ENCODE measurements at regions not wholly inside any gene's neighbourhood (a gene's known extent, or its start where the extent isn't known, plus 50 kb on each side); places are given as distances from the start of the nearest gene placed in this dataset.

DNA sequence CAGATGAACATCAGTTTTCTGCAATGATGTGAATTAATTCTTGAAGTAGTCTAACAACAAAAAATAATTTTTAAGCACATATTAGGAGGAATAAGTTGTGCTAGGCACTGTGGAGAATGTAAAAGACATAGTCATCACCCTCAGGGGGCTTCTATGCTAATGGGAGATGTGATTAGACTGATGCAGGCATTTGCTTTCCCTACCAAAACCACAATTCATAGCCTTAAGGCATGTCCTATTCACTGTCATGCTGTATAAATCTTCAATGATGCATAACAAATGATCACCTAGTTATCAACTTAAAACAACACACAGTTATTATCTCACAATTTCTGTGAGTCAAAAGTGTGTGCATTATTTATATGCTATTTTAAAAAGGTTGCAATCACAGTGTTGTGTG lies 422.6 kb downstream of the MAN2A1 start:
- no peaks in the 10 kb centered on the region for H3K9me3 Mint-ChIP-seq

GRCh38 chr5:110115503-110115902 lies 425.8 kb downstream of the MAN2A1 start:
- Histone ChIP-seq H3K4me2 (no peak overlapping the region), H4K20me1 (replicated peaks; ENCODE audit: insufficient read depth) (no peaks in the 10 kb centered on the region), H3K4me3 (no peak overlapping the region), H3K4me1 (ENCODE audit: insufficient read depth) (no peaks in the 10 kb centered on the region), H3K79me2 (replicated peaks; ENCODE audit: insufficient read depth) (no peaks in the 10 kb centered on the region), H2AFZ (no peak overlapping the region), H3K27me3 (ENCODE audit: insufficient read depth) (no peaks in the 10 kb centered on the region), H3K27ac (ENCODE audit: low read depth) (no peak overlapping the region), H3K9me2 (ENCODE audit: insufficient read depth) (peaks cover 14% of the 10 kb centered on the region; the same call in 1 of the 2 replicates), H3K36me3 (ENCODE audit: insufficient read depth) (no peaks in the 10 kb centered on the region), H3F3A (replicated peaks; ENCODE audit: low read depth) (no peaks in the 10 kb centered on the region)
- H3K4me3 Mint-ChIP-seq: no peak overlapping the region
- no peak for DNase-seq (ENCODE audit: low spot score)
- no peak for ATAC-seq
- peaks cover 12% of the 10 kb centered on the region for H3K9me3 Mint-ChIP-seq
- peaks cover 5% of the 10 kb centered on the region; the same call in 1 of the 3 replicates for H3K36me3 Mint-ChIP-seq (ENCODE audit: low read depth)
- H3K4me1 Mint-ChIP-seq: no peaks in the 10 kb centered on the region
- no peak overlapping the region for H3K27ac Mint-ChIP-seq
- no peaks in the 10 kb centered on the region for H3K27me3 Mint-ChIP-seq (ENCODE audit: insufficient read depth, low read depth, poor library complexity)
- TF ChIP-seq ZNF114 (CRISPR knock-in tag; IDR thresholded peaks at IDR 0.05): no peak
- TF ChIP-seq JUNB (IDR thresholded peaks at IDR 0.05; ENCODE audit: unreplicated experiment): no peak
- TF ChIP-seq POLR2AphosphoS5 (IDR thresholded peaks at IDR 0.05; ENCODE audit: low read depth): no peak
- no peak for TF ChIP-seq ZNF331 (CRISPR knock-in tag; IDR thresholded peaks at IDR 0.05; ENCODE audit: low read depth)
- TF ChIP-seq REST (IDR thresholded peaks at IDR 0.05; ENCODE audit: unreplicated experiment): no peak
- TF ChIP-seq EZH2 (IDR thresholded peaks at IDR 0.05; ENCODE audit: low read depth, unreplicated experiment): no peak
- TF ChIP-seq, protein P1, sequence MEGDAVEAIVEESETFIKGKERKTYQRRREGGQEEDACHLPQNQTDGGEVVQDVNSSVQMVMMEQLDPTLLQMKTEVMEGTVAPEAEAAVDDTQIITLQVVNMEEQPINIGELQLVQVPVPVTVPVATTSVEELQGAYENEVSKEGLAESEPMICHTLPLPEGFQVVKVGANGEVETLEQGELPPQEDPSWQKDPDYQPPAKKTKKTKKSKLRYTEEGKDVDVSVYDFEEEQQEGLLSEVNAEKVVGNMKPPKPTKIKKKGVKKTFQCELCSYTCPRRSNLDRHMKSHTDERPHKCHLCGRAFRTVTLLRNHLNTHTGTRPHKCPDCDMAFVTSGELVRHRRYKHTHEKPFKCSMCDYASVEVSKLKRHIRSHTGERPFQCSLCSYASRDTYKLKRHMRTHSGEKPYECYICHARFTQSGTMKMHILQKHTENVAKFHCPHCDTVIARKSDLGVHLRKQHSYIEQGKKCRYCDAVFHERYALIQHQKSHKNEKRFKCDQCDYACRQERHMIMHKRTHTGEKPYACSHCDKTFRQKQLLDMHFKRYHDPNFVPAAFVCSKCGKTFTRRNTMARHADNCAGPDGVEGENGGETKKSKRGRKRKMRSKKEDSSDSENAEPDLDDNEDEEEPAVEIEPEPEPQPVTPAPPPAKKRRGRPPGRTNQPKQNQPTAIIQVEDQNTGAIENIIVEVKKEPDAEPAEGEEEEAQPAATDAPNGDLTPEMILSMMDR (conservative IDR thresholded peaks at IDR 0.05; ENCODE audit: low read depth in 2 of 2): no peak
- TF ChIP-seq NANOG (IDR thresholded peaks at IDR 0.05; ENCODE audit: borderline replicate concordance): no peak
- TF ChIP-seq EZH2phosphoT487 (IDR thresholded peaks at IDR 0.05; ENCODE audit: unreplicated experiment): no peak

More for the DNA sequence above, 422.6 kb downstream of the MAN2A1 start:
- H4K20me1 ChIP-seq (replicated peaks; ENCODE audit: insufficient read depth): no peaks in the 10 kb centered on the region
- no peaks in the 10 kb centered on the region for H3K36me3 Mint-ChIP-seq (ENCODE audit: low read depth)
- no peaks in the 10 kb centered on the region for H3K27me3 ChIP-seq (ENCODE audit: insufficient read depth)
- H3K79me2 ChIP-seq (replicated peaks; ENCODE audit: insufficient read depth): no peaks in the 10 kb centered on the region
- no peaks in the 10 kb centered on the region for H3K36me3 ChIP-seq (ENCODE audit: insufficient read depth)
- no peaks in the 10 kb centered on the region for H3F3A ChIP-seq (replicated peaks; ENCODE audit: low read depth)
- H3K4me3 Mint-ChIP-seq: no peak overlapping the region
- no peak overlapping the region for H3K27ac Mint-ChIP-seq
- H3K4me1 ChIP-seq (ENCODE audit: insufficient read depth): no peaks in the 10 kb centered on the region
- ATAC-seq: no peak
- no peak overlapping the region for H2AFZ ChIP-seq
- TF ChIP-seq, protein P2, sequence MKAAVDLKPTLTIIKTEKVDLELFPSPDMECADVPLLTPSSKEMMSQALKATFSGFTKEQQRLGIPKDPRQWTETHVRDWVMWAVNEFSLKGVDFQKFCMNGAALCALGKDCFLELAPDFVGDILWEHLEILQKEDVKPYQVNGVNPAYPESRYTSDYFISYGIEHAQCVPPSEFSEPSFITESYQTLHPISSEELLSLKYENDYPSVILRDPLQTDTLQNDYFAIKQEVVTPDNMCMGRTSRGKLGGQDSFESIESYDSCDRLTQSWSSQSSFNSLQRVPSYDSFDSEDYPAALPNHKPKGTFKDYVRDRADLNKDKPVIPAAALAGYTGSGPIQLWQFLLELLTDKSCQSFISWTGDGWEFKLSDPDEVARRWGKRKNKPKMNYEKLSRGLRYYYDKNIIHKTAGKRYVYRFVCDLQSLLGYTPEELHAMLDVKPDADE (IDR thresholded peaks at IDR 0.05): no peak
- TF ChIP-seq ZNF114 (CRISPR knock-in tag; IDR thresholded peaks at IDR 0.05) (no peak), ZNF331 (CRISPR knock-in tag; IDR thresholded peaks at IDR 0.05; ENCODE audit: low read depth) (no peak), STAT1 (IDR thresholded peaks at IDR 0.05; ENCODE audit: unreplicated experiment) (no peak), REST (IDR thresholded peaks at IDR 0.05; ENCODE audit: unreplicated experiment) (no peak)
- H3K27me3 Mint-ChIP-seq (ENCODE audit: insufficient read depth, low read depth, poor library complexity): no peaks in the 10 kb centered on the region
- no peaks in the 10 kb centered on the region for H3K4me1 Mint-ChIP-seq
- no peak overlapping the region for H3K27ac ChIP-seq (ENCODE audit: low read depth)
- no peak overlapping the region for H3K4me3 ChIP-seq
- no peak for DNase-seq (ENCODE audit: low spot score)
- 0 out of 2 replicates have a peak, but pooled peaks cover 3% of the 10 kb centered on the region for H3K9me2 ChIP-seq (ENCODE audit: insufficient read depth)
- H3K4me2 ChIP-seq: no peak overlapping the region

Measured in GM23338 (cell line).